GM12801 (cell line): ENCODE measurements at regions not wholly inside any gene's neighbourhood (a gene's known extent, or its start where the extent isn't known, plus 50 kb on each side); places are given as distances from the start of the nearest gene placed in this dataset.

Source experiments
- TF ChIP-seq, protein P1 (sequence below): IDR thresholded peaks from one replicate; pipeline ENCODE4 v1.5.1; 2011; ENCODE audit warnings: control low read depth; ENCODE audit not compliant: insufficient read length; ENCODE audit errors: extremely low read depth

DNA sequence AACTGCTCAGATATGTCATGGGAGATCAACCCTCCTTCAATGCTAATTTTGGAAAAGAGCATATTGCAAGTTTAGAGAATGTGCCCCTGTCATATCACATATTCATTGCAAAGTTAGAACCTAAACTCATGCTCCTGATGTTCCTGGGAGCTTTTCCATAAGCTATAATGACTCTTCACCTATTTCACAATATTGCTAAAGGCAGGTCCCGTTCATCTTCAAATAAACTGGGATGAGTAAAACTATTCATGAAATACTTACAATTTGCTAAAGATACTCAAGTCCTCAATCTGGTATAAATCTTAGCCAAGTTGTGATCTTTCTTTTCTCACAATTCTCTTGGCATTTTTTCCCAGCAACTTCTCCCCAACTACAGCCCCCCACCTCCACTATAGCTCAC is 121.7 kb upstream of the TNFAIP3 start:
- TF ChIP-seq, protein P1, sequence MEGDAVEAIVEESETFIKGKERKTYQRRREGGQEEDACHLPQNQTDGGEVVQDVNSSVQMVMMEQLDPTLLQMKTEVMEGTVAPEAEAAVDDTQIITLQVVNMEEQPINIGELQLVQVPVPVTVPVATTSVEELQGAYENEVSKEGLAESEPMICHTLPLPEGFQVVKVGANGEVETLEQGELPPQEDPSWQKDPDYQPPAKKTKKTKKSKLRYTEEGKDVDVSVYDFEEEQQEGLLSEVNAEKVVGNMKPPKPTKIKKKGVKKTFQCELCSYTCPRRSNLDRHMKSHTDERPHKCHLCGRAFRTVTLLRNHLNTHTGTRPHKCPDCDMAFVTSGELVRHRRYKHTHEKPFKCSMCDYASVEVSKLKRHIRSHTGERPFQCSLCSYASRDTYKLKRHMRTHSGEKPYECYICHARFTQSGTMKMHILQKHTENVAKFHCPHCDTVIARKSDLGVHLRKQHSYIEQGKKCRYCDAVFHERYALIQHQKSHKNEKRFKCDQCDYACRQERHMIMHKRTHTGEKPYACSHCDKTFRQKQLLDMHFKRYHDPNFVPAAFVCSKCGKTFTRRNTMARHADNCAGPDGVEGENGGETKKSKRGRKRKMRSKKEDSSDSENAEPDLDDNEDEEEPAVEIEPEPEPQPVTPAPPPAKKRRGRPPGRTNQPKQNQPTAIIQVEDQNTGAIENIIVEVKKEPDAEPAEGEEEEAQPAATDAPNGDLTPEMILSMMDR = no peak

DNA sequence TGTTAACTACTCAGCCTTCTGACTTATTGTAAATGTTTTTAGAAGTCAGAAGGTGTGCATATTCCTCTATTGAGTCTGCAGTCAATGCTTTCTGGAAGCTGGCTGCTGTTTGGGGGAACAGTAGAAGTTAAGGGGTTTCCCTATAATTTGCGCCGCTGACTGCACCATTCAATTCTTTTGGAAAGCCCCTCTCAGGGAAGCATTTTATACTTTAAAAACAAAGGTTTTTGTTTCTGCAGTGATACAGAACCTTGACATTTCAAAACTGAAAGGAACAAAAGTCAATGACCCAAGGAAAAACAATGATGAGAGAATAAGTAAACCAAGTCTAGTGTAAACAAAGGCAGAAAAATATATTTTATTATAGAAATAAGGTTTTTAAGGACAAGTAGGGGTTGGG is 120.8 kb upstream of the TNFAIP3 start:
- TF ChIP-seq, protein P1 = no peak

DNA sequence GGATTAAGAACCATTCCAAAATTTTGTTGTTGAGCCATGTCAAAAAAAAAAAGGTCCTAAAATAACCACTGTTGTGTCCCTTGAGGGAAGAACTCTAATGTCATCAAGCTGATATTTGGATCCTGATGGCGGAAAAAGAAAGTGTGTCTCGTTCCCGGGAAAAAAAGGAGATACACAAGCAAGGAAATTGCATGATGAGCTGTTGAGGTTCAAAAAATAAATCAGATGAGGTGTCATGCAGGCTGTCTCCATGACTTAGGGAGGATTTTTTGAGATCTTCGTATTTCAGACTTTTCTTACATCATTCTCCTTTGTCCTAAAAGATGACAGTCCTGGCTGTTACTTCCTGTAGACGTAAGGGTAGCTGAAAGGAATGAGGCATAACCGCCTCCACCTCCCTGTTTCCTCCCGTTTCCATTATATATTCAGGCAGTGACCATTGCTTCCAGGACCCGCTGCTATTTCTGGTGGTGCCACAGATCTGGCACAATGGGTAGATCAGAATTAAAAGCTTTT is 117.3 kb upstream of the TNFAIP3 start:
- TF ChIP-seq, protein P1 = no peak

DNA sequence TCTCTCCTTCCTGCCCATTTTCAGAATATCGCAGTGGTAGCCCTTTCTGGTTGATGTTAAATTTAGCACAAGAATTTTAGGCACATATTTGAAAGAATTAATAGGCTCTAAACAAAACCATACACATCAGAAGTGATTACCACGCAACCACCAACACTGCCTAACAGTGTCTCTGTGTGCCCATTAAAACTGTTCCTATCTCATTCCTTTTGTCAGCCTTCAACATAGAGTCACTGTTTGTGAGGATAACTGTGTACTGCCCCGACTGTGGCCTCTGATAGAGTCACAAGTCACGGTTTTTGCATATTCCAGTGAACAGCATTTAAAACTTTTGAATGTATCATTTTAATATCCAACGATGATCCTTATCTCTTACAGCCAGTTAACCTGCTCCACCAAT is 116.8 kb upstream of the TNFAIP3 start:
- TF ChIP-seq, protein P1 = no peak

DNA sequence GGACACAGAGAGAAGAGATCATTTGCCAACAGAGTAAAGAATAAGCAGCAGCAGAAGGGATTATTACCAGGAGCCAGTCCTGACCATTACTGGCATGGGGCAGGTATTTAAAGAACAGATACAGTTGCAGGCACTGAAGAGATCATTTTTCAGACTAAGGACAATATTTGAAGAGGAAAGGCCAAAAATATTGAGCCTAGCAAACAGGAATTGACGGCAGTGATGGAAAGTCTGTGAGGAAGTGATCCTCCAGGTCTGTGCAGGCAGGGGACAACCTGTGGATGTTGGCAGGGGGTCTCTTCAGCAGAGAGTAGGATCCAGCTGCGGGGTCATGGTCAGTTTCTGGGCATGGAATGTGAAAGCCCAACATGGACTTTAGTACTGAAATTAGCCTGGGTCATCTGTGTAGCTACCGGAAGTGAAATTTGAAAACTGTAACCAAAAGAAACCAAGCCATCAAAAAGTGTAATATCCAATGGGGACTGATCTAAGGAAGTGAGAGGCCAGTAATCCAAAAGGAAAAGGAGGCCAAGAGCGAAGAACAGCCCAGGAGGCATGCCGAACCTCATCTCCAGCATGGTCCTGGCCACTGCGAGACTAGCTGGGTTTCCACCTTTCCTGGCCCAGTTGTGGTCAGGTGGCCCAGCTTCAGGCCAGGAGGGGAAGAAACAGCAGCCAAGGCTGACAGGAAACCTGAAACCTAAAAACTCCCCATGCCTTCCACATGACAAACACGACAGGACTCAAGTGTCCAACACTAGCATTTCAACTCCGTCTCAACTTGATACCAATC is 115.1 kb upstream of the TNFAIP3 start:
- TF ChIP-seq, protein P1 = no peak

DNA sequence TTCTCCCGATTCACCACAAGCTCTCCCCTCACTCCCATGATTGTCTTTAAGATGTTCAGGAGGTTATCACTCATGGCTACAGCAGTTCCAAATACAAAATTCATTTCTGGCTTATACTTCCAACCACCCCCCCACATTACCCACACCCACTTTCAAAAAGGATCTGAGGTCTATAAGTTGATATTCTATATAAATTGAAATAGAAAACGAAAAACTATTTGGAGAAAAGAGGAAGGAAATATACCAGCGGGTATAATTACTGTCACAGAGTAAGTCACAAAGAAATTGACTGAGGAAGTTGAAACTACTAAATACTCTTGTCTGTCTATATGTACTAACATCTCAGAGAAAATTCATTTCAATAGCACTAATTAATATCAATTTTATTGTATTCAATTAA is 112.7 kb upstream of the TNFAIP3 start:
- TF ChIP-seq, protein P1 = no peak

DNA sequence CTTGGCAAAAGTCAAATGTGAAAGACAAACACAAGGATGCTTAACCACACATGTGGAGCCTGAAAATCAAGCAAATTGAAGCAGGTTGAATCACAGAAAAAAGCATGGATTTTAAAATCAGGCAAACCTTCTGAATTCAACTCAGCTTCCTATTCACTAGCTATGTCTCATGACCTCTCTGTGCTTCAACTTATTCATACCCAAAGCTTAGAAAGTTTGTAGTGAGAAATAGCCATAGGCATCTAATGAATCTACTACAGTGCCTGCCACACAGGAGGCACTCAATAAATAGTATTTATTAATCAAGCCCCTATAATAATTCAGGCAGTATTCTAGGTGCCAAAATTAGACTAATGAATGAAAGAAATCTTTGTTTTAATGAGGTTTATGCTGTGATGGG is 112.2 kb upstream of the TNFAIP3 start:
- TF ChIP-seq, protein P1 = no peak

DNA sequence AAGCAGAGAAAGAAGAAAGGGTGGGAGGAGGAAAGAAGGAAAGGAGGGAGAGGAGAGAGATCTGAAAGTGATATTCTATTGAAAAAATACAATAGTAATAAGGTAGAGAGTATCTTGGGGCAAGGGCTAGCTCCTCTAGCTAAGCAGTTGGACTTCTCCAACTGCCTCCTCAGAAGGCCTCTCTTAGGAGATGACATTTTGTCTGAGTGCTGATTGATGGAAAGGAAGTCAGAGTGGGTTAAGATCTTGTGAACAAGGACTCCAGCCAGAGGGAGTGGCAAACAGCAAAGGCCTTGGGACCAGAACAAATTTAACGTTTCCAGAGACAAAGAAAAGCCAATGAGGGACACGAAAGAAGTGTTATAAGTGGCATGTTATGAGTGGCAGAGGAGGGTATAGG is 111.8 kb upstream of the TNFAIP3 start:
- TF ChIP-seq, protein P1 = no peak
